RWPE2 (cell line): ENCODE measurements at regions not wholly inside any gene's neighbourhood (a gene's known extent, or its start where the extent isn't known, plus 50 kb on each side); places are given as distances from the start of the nearest gene placed in this dataset.

ENCODE experiments used
- ATAC-seq: fragments of 200-7000 bp; cut with Tn5 transposase; 3 replicates; pipeline ENCODE4 v1.9.1; 2021; ENCODE audit warnings: low read depth
- DNase-seq: peaks from one replicate; pipeline ENCODE4 v3.0.0-alpha.2; 2020; ENCODE audit warnings: low spot score
- H3K27ac ChIP-seq: fragments of 450-650 bp; 2 replicates; pipeline ENCODE4 v1.5.1; 2017; ENCODE audit warnings: mild to moderate bottlenecking; ENCODE audit not compliant: poor library complexity, severe bottlenecking
- H3K27me3 ChIP-seq: fragments of 250-450 bp; sonication (Bioruptor Pico); 2 replicates; pipeline ENCODE4 v1.5.1; 2021; ENCODE audit warnings: mild to moderate bottlenecking, moderate library complexity; ENCODE audit not compliant: insufficient read depth, poor library complexity, severe bottlenecking
- H3K36me3 ChIP-seq: fragments of 250-450 bp; sonication (Bioruptor Pico); 2 replicates; pipeline ENCODE4 v1.5.1; 2020; ENCODE audit warnings: low read depth, mild to moderate bottlenecking, moderate library complexity
- H3K4me1 ChIP-seq: fragments of 250-450 bp; sonication (Bioruptor Pico); 2 replicates; pipeline ENCODE4 v1.5.1; 2021; ENCODE audit warnings: mild to moderate bottlenecking, moderate library complexity; ENCODE audit not compliant: insufficient read depth, poor library complexity, severe bottlenecking
- H3K4me3 ChIP-seq: fragments of 250-450 bp; sonication (Bioruptor Pico); 2 replicates; pipeline ENCODE4 v1.5.1; 2021; ENCODE audit warnings: mild to moderate bottlenecking, moderate library complexity; ENCODE audit not compliant: severe bottlenecking
- H3K9me3 ChIP-seq: fragments of 250-450 bp; sonication (Bioruptor Pico); 2 replicates; pipeline ENCODE4 v1.5.1; 2021; ENCODE audit warnings: mild to moderate bottlenecking, moderate library complexity; ENCODE audit not compliant: severe bottlenecking
- TF ChIP-seq, protein P1 (sequence below): fragments of 450-650 bp; IDR thresholded peaks from one replicate; pipeline ENCODE4 v1.5.1; 2017; ENCODE audit warnings: mild to moderate bottlenecking, moderate library complexity; ENCODE audit not compliant: poor library complexity, severe bottlenecking

GRCh38 chr2:51219468-51219867, 187.5 kb upstream of the NRXN1 start:
- H3K4me1 ChIP-seq, result peaks cover 3% of the 10 kb centered on the region
- DNase-seq (no peak), ATAC-seq (no peak)
- TF ChIP-seq, protein P1, sequence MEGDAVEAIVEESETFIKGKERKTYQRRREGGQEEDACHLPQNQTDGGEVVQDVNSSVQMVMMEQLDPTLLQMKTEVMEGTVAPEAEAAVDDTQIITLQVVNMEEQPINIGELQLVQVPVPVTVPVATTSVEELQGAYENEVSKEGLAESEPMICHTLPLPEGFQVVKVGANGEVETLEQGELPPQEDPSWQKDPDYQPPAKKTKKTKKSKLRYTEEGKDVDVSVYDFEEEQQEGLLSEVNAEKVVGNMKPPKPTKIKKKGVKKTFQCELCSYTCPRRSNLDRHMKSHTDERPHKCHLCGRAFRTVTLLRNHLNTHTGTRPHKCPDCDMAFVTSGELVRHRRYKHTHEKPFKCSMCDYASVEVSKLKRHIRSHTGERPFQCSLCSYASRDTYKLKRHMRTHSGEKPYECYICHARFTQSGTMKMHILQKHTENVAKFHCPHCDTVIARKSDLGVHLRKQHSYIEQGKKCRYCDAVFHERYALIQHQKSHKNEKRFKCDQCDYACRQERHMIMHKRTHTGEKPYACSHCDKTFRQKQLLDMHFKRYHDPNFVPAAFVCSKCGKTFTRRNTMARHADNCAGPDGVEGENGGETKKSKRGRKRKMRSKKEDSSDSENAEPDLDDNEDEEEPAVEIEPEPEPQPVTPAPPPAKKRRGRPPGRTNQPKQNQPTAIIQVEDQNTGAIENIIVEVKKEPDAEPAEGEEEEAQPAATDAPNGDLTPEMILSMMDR, result no peak
- H3K9me3 ChIP-seq, result no peaks in the 10 kb centered on the region
- H3K27ac ChIP-seq, result no peak overlapping the region
- H3K36me3 ChIP-seq, result no peaks in the 10 kb centered on the region
- H3K27me3 ChIP-seq, result no peaks in the 10 kb centered on the region
- no peak overlapping the region for H3K4me3 ChIP-seq

GRCh38 chr2:51218047-51218446, 186.1 kb upstream of the NRXN1 start:
- H3K27me3 ChIP-seq, result no peaks in the 10 kb centered on the region
- peaks cover 3% of the 10 kb centered on the region for H3K4me1 ChIP-seq
- no peak overlapping the region for H3K4me3 ChIP-seq
- H3K9me3 ChIP-seq, result no peaks in the 10 kb centered on the region
- ATAC-seq (no peak; the same call in 2 of the 3 replicates), DNase-seq (no peak)
- no peaks in the 10 kb centered on the region for H3K36me3 ChIP-seq
- TF ChIP-seq, protein P1, result no peak
- H3K27ac ChIP-seq, result no peak overlapping the region

GRCh38 chr2:51213826-51214225, 181.9 kb upstream of the NRXN1 start:
- TF ChIP-seq, protein P1, result no peak
- Histone ChIP-seq H3K36me3 (no peaks in the 10 kb centered on the region), H3K4me1 (peaks cover 3% of the 10 kb centered on the region), H3K27ac (no peak overlapping the region), H3K4me3 (no peak overlapping the region), H3K9me3 (no peaks in the 10 kb centered on the region), H3K27me3 (no peaks in the 10 kb centered on the region)
- no peak for DNase-seq
- ATAC-seq, result no peak

DNA sequence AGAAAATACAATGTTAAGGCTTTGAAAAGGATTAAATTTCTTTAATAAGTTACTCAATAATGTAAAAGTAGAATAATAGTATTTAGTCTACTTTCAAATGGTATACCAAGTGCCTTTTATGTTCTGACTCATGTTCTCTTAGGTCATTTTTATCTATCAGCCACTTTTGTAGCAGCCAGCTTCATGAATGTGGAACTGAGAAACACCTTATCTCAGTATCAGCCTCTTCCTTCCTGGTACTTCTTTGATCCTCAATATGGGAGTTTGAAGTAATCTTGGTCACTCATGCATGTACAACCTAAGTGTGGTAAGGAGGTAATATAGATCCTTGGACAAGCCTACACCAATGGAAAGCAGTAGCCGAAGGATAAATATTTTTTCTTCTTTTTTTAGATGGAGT, 180.4 kb upstream of the NRXN1 start:
- H3K27me3 ChIP-seq, result no peaks in the 10 kb centered on the region
- no peaks in the 10 kb centered on the region for H3K36me3 ChIP-seq
- DNase-seq (no peak), ATAC-seq (no peak)
- no peaks in the 10 kb centered on the region for H3K4me1 ChIP-seq
- TF ChIP-seq, protein P1, result no peak
- H3K4me3 ChIP-seq, result no peak overlapping the region
- H3K9me3 ChIP-seq, result no peaks in the 10 kb centered on the region
- H3K27ac ChIP-seq, result no peak overlapping the region

DNA sequence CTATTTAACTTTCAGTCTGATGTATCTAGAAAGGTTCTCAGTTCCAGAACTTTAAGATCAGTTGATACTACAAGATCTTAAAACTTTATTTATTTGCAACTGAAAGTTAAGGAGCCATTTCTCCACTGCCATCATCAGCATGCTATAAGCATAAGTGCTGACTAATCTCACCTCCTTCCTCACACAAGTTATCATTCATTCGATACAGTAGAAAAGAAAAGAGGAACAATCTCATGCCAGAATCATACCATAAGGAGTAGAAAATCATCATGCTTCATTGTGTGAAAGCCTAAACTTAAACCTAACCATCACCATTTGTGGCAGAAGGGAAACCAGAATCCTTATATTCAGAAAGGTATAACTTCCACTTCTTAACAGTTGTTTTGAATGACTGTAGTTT, 176.6 kb upstream of the NRXN1 start:
- Histone ChIP-seq H3K27ac (no peak overlapping the region), H3K36me3 (no peaks in the 10 kb centered on the region)
- TF ChIP-seq, protein P1, result no peak

More for the DNA sequence above, 176.6 kb upstream of the NRXN1 start:
- Histone ChIP-seq H3K9me3 (no peaks in the 10 kb centered on the region), H3K27me3 (no peaks in the 10 kb centered on the region), H3K4me1 (no peaks in the 10 kb centered on the region), H3K4me3 (no peak overlapping the region)
- no peak for ATAC-seq
- DNase-seq, result no peak
